Fibroblast of skin of abdomen (primary cell): ENCODE measurements at regions not wholly inside any gene's neighbourhood (a gene's known extent, or its start where the extent isn't known, plus 50 kb on each side); places are given as distances from the start of the nearest gene placed in this dataset.

Source experiments
- DNase-seq: peaks from one replicate; pipeline ENCODE4 v3.0.0-alpha.2; 2013

GRCh38 chr9:80097476-80097875 is 525.7 kb downstream of the TLE4 start:
- DNase-seq = no peak

DNA sequence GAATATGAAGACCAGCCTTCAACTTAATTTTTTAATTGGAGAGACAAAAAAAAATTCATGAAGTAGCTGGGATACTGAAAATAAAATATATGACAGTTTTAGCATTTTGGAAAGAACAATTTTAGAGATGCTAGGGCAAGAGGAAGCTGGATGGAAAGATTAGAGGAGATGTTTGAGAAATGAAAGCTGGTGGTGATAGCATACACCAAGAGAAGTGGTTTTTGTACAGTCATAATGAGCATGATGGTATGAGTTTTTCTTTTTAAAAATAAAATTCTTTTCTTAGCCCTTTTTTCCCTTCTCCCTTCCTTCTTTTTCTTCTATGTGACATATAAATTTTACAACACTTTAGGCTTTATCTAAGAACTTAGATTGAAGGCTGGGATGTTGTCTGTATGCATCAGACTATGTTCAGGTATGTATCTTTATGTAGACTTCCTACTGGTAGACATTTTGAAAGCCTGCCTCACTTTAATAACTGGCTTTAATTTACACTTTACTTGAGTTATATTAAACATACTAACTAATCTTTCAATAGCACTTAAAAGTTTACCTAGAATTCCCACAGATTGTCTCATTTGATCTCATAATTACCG is 522.5 kb downstream of the TLE4 start:
- no peak for DNase-seq

DNA sequence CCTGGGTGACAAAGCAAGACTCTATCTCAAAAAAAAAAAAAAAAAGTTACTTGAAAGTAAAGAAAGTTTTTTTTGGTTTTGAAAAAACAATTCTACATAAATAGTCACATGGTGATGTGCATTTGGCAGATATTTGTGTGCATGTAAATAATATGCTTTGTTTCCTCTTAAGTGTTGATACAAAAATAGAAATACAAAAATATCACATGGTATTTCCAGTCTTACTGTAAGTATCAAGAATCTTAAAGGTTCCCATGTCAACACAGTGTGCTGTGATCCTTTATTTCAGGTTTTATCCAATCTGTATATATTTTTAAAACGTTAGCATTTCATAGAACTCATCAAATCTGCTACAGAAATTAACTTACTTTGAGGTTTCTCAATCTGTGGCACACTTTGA is 521.9 kb downstream of the TLE4 start:
- DNase-seq = no peak

GRCh38 chr9:80091526-80091925 is 519.8 kb downstream of the TLE4 start:
- DNase-seq = no peak

GRCh38 chr9:80090317-80090716 is 518.6 kb downstream of the TLE4 start:
- no peak for DNase-seq

DNA sequence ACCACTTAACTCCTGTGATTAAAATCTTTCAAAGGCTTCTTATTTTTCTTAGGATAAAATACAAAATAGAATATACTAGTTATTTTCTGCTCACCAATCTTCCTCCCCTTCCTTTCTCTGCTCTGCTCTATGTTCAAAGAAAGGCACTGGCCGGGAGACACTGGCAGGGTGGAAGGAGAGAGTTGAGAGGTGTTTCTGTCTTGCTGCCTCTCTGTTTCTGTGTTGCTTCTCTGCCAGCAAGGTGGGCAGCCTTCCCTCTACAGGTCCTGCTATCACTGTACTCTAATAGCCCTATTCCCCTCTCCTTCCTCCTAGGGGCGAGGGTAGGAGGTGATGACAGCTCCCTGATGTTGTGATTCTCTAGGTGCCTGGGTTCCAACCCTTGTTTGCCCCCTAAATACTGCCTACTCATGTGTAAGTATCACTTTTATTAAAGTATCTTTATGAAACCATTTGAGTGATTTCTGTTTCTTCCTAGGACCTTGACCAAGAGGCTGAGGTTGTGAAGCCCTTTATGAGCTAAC is 515.1 kb downstream of the TLE4 start:
- no peak for DNase-seq

- DNase-seq = no peak
Measured at GRCh38 chr9:80086386-80086785, 514.6 kb downstream of the TLE4 start.

GRCh38 chr9:80085668-80086067 is 513.9 kb downstream of the TLE4 start:
- no peak for DNase-seq

- DNase-seq = no peak
Measured at GRCh38 chr9:80082213-80082612, 510.4 kb downstream of the TLE4 start.

- no peak for DNase-seq
Measured at GRCh38 chr9:80078826-80079225, 507.1 kb downstream of the TLE4 start.

DNA sequence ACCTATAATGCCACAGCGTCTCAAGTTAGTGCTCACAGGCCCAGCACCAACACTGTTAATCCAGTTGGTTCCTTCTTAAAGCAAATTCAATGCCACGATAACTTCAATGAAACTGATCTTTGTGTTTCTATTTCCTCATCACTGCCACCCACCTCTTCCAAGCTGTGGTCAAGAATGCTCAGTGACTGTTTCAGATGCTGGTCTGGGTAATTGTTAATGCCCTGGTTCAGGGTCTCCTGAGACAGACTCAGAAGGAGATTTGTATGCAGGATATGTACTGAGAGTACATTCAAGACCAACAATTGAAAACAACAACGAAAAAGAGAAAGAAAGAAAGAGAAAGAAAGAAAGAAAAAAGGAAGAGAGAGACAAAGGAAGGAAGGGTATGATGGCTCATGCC is 505.3 kb downstream of the TLE4 start:
- DNase-seq = no peak

GRCh38 chr9:80076162-80076561 is 504.4 kb downstream of the TLE4 start:
- peak; percentile 27 for DNase-seq

GRCh38 chr9:80074439-80074838 is 502.7 kb downstream of the TLE4 start:
- DNase-seq = no peak

GRCh38 chr9:80072451-80072850 is 500.7 kb downstream of the TLE4 start:
- no peak for DNase-seq

GRCh38 chr9:80070071-80070742 is 498.4 kb downstream of the TLE4 start:
- no peak for DNase-seq

DNA sequence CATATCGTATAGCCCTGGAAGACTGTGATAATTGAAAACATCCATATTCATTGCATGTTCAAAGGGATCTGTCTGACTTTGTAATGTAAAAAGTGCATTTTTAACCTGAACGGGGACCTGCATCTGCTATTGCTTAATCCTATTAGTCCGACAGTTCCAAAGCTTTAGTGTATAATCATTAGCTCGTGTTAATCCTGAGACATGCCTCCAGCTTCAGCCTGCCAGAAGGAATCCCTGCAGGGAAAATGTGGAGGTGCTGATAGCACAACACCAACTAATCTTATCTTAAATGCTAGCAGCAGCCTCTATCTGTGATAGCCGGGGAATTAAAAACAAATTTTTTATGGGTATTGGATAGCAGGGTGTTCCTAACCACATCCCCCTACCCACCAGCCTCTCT is 495.2 kb downstream of the TLE4 start:
- DNase-seq = peak; percentile 31

- DNase-seq = no peak
Measured at GRCh38 chr9:80062567-80062966, 490.8 kb downstream of the TLE4 start.

GRCh38 chr9:80061940-80062339 is 490.2 kb downstream of the TLE4 start:
- DNase-seq = peak; percentile 96

- no peak for DNase-seq
Measured at GRCh38 chr9:80061096-80061495, 489.3 kb downstream of the TLE4 start.

GRCh38 chr9:80059979-80060378 is 488.2 kb downstream of the TLE4 start:
- no peak for DNase-seq

- DNase-seq = no peak
Measured at GRCh38 chr9:80059191-80059590, 487.4 kb downstream of the TLE4 start.

GRCh38 chr9:80052830-80053229 is 481.1 kb downstream of the TLE4 start:
- DNase-seq = no peak

GRCh38 chr9:80049096-80049782 is 477.5 kb downstream of the TLE4 start:
- DNase-seq = no peak

- DNase-seq = no peak
Measured at GRCh38 chr9:80046481-80046880, 474.7 kb downstream of the TLE4 start.
